ENCODE measurements at regions not wholly inside any gene's neighbourhood (a gene's known extent, or its start where the extent isn't known, plus 50 kb on each side); places are given as distances from the start of the nearest gene placed in this dataset.
"Not testable (repeated sequence)": the region's sequence is repeated elsewhere in the genome, so short reads cannot be mapped to it uniquely, and the experiment has no call there.

GRCh38 chr9:129456549-129457324, 164.2 kb downstream of the C9orf50 start:
- DNase-seq (ENCODE audit: low read depth) = no peak

GRCh38 chr9:129455151-129455995, 165.5 kb downstream of the C9orf50 start:
- no peak for DNase-seq (ENCODE audit: low read depth)

- DNase-seq (ENCODE audit: low read depth) = no peak
These were observed 166.3 kb downstream of the C9orf50 start for GRCh38 chr9:129454467-129455067.

- DNase-seq (ENCODE audit: low read depth) = no peak
These were observed 167.2 kb downstream of the C9orf50 start for GRCh38 chr9:129453734-129454133.

GRCh38 chr9:129451669-129452068, 169.2 kb downstream of the C9orf50 start:
- no peak for DNase-seq (ENCODE audit: low read depth)

GRCh38 chr9:129451089-129451656, 169.7 kb downstream of the C9orf50 start:
- no peak for DNase-seq (ENCODE audit: low read depth)

GRCh38 chr9:129449066-129449465, 171.8 kb downstream of the C9orf50 start:
- DNase-seq (ENCODE audit: low read depth) = no peak

- no peak for DNase-seq (ENCODE audit: low read depth)
These were observed 173.9 kb downstream of the C9orf50 start for GRCh38 chr9:129446828-129447550.

- no peak for DNase-seq (ENCODE audit: low read depth)
These were observed 175.1 kb downstream of the C9orf50 start for GRCh38 chr9:129445794-129446306.

- DNase-seq (ENCODE audit: low read depth) = not testable (repeated sequence)
These were observed 177.3 kb downstream of the C9orf50 start for GRCh38 chr9:129443515-129444164.

- no peak for DNase-seq (ENCODE audit: low read depth)
These were observed 177.9 kb downstream of the C9orf50 start for GRCh38 chr9:129442803-129443511.

GRCh38 chr9:129441852-129442251, 179.0 kb downstream of the C9orf50 start:
- no peak for DNase-seq (ENCODE audit: low read depth)

- DNase-seq (ENCODE audit: low read depth) = no peak
These were observed 180.3 kb downstream of the C9orf50 start for GRCh38 chr9:129440435-129441186.

- DNase-seq (ENCODE audit: low read depth) = no peak
These were observed 181.7 kb downstream of the C9orf50 start for GRCh38 chr9:129439242-129439641.

GRCh38 chr9:129437626-129438323, 183.1 kb downstream of the C9orf50 start:
- DNase-seq (ENCODE audit: low read depth) = no peak

GRCh38 chr9:129436751-129437625, 183.9 kb downstream of the C9orf50 start:
- DNase-seq (ENCODE audit: low read depth) = peak; percentile 20

- DNase-seq (ENCODE audit: low read depth) = no peak
These were observed 184.7 kb downstream of the C9orf50 start for GRCh38 chr9:129435988-129436717.

Data from activated T-helper 1 cell treated with Interleukin-2 at 50 U/mL for 16 hours (primary cell).